Fibroblast of lung (primary cell): ENCODE measurements at regions not wholly inside any gene's neighbourhood (a gene's known extent, or its start where the extent isn't known, plus 50 kb on each side); places are given as distances from the start of the nearest gene placed in this dataset.

Source experiments
- CTCF ChIP-seq, 2 donors: IDR thresholded peaks in 1 of 2; conservative IDR thresholded peaks in 1 of 2; 1 replicate in 1 of 2; 2 replicates in 1 of 2; pipeline ENCODE4 v1.5.1; 2011 to 2012; ENCODE audit warnings: low read length in 2 of 2, control low read depth in 1 of 2, inconsistent platforms in 1 of 2, low read depth in 1 of 2, mild to moderate bottlenecking in 1 of 2
- EZH2 ChIP-seq: IDR thresholded peaks from 2 replicates; pipeline ENCODE4 v1.5.1; 2012; ENCODE audit warnings: low read length, control low read depth, mild to moderate bottlenecking; ENCODE audit errors: missing control alignments

- TF ChIP-seq CTCF (conservative IDR thresholded peaks at IDR 0.05 in 1 of 2, IDR thresholded peaks at IDR 0.05 in 1 of 2; ENCODE audit: low read depth in 1 of 2, low read length in 2 of 2) (no peak), EZH2 (no peak)
These were observed 359.5 kb downstream of the PCDH17 start for GRCh38 chr13:57991041-57991440.
